Thymus (tissue), 11 donors: ENCODE measurements at regions not wholly inside any gene's neighbourhood (a gene's known extent, or its start where the extent isn't known, plus 50 kb on each side); places are given as distances from the start of the nearest gene placed in this dataset.

ENCODE experiments used
- DNase-seq, 9 donors: peaks; one replicate each; pipeline ENCODE4 v3.0.0-alpha.2; 2013; ENCODE audit warnings: low spot score in 9 of 9, low read depth in 6 of 9, missing footprints in 1 of 9
- H3K27ac ChIP-seq, 2 donors: one replicate each; pipeline ENCODE4 v1.5.1; 2013; ENCODE audit warnings: control low read depth in 1 of 2, low read depth in 1 of 2, low read length in 1 of 2, mild to moderate bottlenecking in 1 of 2, moderate library complexity in 1 of 2
- H3K27me3 ChIP-seq, 2 donors: one replicate each; pipeline ENCODE4 v1.5.1; 2013; ENCODE audit warnings: low read length in 1 of 2; ENCODE audit not compliant: control insufficient read depth in 2 of 2, insufficient read depth in 1 of 2
- H3K36me3 ChIP-seq, 2 donors: one replicate each; pipeline ENCODE4 v1.5.1; 2013; ENCODE audit warnings: low read length in 1 of 2, mild to moderate bottlenecking in 1 of 2, moderate library complexity in 1 of 2; ENCODE audit not compliant: control insufficient read depth in 2 of 2, insufficient read depth in 2 of 2
- H3K4me1 ChIP-seq, 2 donors: one replicate each; pipeline ENCODE4 v1.5.1; 2013; ENCODE audit warnings: low read length in 2 of 2; ENCODE audit not compliant: control insufficient read depth in 2 of 2, insufficient read depth in 2 of 2
- H3K4me3 ChIP-seq, 2 donors: one replicate each; pipeline ENCODE4 v1.5.1; 2013; ENCODE audit warnings: low read length in 2 of 2, control low read depth in 1 of 2, mild to moderate bottlenecking in 1 of 2
- H3K9me3 ChIP-seq, 2 donors: one replicate each; pipeline ENCODE4 v1.5.1; 2013; ENCODE audit warnings: low read length in 1 of 2, mild to moderate bottlenecking in 1 of 2; ENCODE audit not compliant: control insufficient read depth in 2 of 2, insufficient read depth in 1 of 2
- WGBS: extraction: QIAGEN DNeasy Blood & Tissue Kit; methylation state at CpG from one replicate; pipeline ENCODE4 v1.1.7; 2013; 5-methylcytosine and 5-hydroxymethylcytosine counted together
- donor health status: healthy.

- WGBS = 27% methylated on average over 38 of the region's 38 CpGs
- Histone ChIP-seq H3K27me3 (no peaks in the 10 kb centered on the region), H3K36me3 (no peaks in the 10 kb centered on the region), H3K4me1 (no peaks in the 10 kb centered on the region), H3K27ac (no peak overlapping the region), H3K4me3 (no peak overlapping the region), H3K9me3 (no peaks in the 10 kb centered on the region)
- DNase-seq = peak in 1 of 9 donors; percentile 0
Observed at GRCh38 chrX:80335062-80335830, 85.0 kb upstream of the TENT5D start.

GRCh38 chrX:80354966-80355465 is 65.2 kb upstream of the TENT5D start:
- no peak overlapping the region for H3K27ac ChIP-seq
- H3K4me3 ChIP-seq = no peak overlapping the region
- 88% methylated on average over 4 of the region's 4 CpGs for WGBS
- DNase-seq = no peak
- H3K36me3 ChIP-seq = no peaks in the 10 kb centered on the region
- H3K9me3 ChIP-seq = no peaks in the 10 kb centered on the region
- no peaks in the 10 kb centered on the region for H3K4me1 ChIP-seq
- no peaks in the 10 kb centered on the region for H3K27me3 ChIP-seq
